Sigmoid colon (tissue), 4 donors: ENCODE measurements at regions not wholly inside any gene's neighbourhood (a gene's known extent, or its start where the extent isn't known, plus 50 kb on each side); places are given as distances from the start of the nearest gene placed in this dataset.

ENCODE experiments used
- POLR2A ChIP-seq, 2 donors: fragments of 450-650 bp; IDR thresholded peaks; one replicate each; pipeline ENCODE4 v1.6.1; 2016; ENCODE audit warnings: antibody characterized with exemption in 2 of 2, mild to moderate bottlenecking in 2 of 2, moderate library complexity in 2 of 2
- POLR2AphosphoS5 ChIP-seq, 4 donors: sonication (generic); formaldehyde crosslinking; IDR thresholded peaks; one replicate each; pipeline ENCODE4 v1.6.1; 2017; ENCODE audit warnings: antibody characterized with exemption in 4 of 4
- TF ChIP-seq, protein P1 (sequence below), 4 experiments: fragments of 450-650 bp in 3 of 4; fragments of 200-600 bp in 1 of 4; IDR thresholded peaks; one replicate each; pipeline ENCODE4 v1.5.1; 2016 to 2019; ENCODE audit warnings: antibody characterized with exemption in 4 of 4, mild to moderate bottlenecking in 3 of 4, moderate library complexity in 2 of 4

DNA sequence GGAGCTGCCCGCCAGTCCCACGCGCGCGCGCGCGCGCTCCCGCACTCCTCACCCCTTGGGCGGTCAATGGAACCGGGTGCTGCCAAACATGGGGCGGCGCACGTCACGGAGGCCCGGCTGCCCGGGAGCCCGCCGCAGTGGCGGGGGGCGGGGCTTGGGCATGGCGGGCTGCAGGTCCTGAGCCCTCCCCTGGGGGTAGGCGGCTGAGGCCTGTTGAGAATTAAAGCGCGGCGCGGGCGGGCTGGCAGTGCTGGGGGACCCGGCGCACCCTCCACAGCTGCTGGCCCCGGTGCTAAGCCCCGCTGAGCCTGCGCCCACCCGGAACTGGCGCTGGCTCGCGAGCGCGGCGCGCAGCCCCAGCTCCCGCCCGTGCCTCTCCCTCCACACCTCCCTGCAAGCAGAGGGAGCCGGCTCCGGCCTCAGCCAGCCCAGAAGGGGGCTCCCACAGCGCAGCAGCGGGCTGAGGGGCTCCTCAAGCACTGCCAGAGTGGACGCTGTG, 634.2 kb downstream of the ANKRD7 start:
- TF ChIP-seq, protein P1, sequence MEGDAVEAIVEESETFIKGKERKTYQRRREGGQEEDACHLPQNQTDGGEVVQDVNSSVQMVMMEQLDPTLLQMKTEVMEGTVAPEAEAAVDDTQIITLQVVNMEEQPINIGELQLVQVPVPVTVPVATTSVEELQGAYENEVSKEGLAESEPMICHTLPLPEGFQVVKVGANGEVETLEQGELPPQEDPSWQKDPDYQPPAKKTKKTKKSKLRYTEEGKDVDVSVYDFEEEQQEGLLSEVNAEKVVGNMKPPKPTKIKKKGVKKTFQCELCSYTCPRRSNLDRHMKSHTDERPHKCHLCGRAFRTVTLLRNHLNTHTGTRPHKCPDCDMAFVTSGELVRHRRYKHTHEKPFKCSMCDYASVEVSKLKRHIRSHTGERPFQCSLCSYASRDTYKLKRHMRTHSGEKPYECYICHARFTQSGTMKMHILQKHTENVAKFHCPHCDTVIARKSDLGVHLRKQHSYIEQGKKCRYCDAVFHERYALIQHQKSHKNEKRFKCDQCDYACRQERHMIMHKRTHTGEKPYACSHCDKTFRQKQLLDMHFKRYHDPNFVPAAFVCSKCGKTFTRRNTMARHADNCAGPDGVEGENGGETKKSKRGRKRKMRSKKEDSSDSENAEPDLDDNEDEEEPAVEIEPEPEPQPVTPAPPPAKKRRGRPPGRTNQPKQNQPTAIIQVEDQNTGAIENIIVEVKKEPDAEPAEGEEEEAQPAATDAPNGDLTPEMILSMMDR (IDR thresholded peaks at IDR 0.05), result no peak
- TF ChIP-seq POLR2A (IDR thresholded peaks at IDR 0.05) (no peak), POLR2AphosphoS5 (IDR thresholded peaks at IDR 0.05) (no peak)
